ENCODE measurements at regions not wholly inside any gene's neighbourhood (a gene's known extent, or its start where the extent isn't known, plus 50 kb on each side); places are given as distances from the start of the nearest gene placed in this dataset.

DNA sequence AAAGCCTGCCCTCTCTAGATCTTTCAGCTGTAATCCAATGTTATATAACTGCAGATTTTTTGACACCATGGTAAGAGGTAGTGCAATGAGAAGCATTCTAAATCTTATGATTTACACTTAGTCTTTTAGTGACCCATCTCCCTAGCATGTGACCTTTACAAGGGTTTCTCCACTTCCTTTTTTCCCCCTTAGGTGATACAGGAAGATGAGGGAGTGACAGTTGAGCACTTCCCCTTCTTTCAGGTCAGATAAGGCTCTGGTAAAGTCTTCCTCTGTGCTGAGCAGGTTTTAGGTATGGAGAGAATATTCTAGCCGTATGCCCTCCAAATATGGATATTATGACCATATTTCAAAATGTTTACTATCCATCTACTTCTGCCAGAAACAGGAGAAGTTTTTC, 753.6 kb downstream of the JRKL start:
- H3K4me1 ChIP-seq (ENCODE audit: control insufficient read depth, insufficient read depth, low read length) = no peaks in the 10 kb centered on the region
- H3K18ac ChIP-seq (ENCODE audit: low read depth, low read length) = no peak overlapping the region
- dilution Hi-C loops (cut with HindIII; ENCODE audit: low sequenced_read_pairs, unreplicated experiment) (no loop called here), in situ Hi-C loops (cut with MboI; ENCODE audit: low sequenced_read_pairs) (no loop called here), intact Hi-C loops (cut with micrococcal nuclease) (loop anchor here (5.0 kb wide), 1 partner anchor 681 kb away; no protein-coding TSS in a partner anchor)
- no peaks in the 10 kb centered on the region for H3K79me1 ChIP-seq (ENCODE audit: low read depth in 1 of 2, low read length in 2 of 2)
- no peak overlapping the region for H3K56ac ChIP-seq (ENCODE audit: extremely low read depth, insufficient read depth, low read length)
- H4K5ac ChIP-seq (ENCODE audit: low read depth, low read length) = no peak overlapping the region
- H3K27ac ChIP-seq (ENCODE audit: insufficient read depth, low read length) = no peak overlapping the region
- H2AK5ac ChIP-seq (ENCODE audit: low read depth, low read length) = no peak overlapping the region
- H3K9me3 ChIP-seq (ENCODE audit: control insufficient read depth, insufficient read depth, low read length) = peaks cover 5% of the 10 kb centered on the region
- H4K91ac ChIP-seq (ENCODE audit: insufficient read depth, low read depth, low read length) = no peak overlapping the region
- WGBS, 2 experiments (ENCODE audit: extremely low coverage in 2 of 2, insufficient read length in 1 of 2) = no CpG with 5 or more reads among the region's 1 CpG
- no peak overlapping the region for H3K4me3 ChIP-seq (ENCODE audit: insufficient read depth, low read depth, low read length)
- H3K9me1 ChIP-seq (ENCODE audit: insufficient read depth, low read length) = no peaks in the 10 kb centered on the region
- ATAC-seq (ENCODE audit: low read depth) (no peak), DNase-seq (no peak)
- H2BK120ac ChIP-seq (ENCODE audit: low read depth, low read length) = no peak overlapping the region
- no peak overlapping the region for H2AFZ ChIP-seq (replicated peaks; ENCODE audit: low read length, poor library complexity)
- no peak overlapping the region for H3K23ac ChIP-seq (ENCODE audit: low read depth, low read length)
- no peak overlapping the region for H3K4ac ChIP-seq (ENCODE audit: low read depth, low read length)
- H4K20me1 ChIP-seq (ENCODE audit: insufficient read depth, low read length) = no peaks in the 10 kb centered on the region
- no peak overlapping the region for H3K9ac ChIP-seq (ENCODE audit: low read depth, low read length)
- TF ChIP-seq NFE2L2 (IDR thresholded peaks at IDR 0.05; ENCODE audit: low read depth, low read length) = no peak
- no peak for TF ChIP-seq POLR2A (IDR thresholded peaks at IDR 0.05; ENCODE audit: low read depth, low read length)
- TF ChIP-seq MAZ (IDR thresholded peaks at IDR 0.05; ENCODE audit: borderline replicate concordance, low read depth, low read length) = no peak
- TF ChIP-seq SMC3 (IDR thresholded peaks at IDR 0.05; ENCODE audit: low read depth, low read length) = no peak
- no peak for TF ChIP-seq BHLHE40 (IDR thresholded peaks at IDR 0.05; ENCODE audit: low read depth, low read length)
- TF ChIP-seq, protein P1, sequence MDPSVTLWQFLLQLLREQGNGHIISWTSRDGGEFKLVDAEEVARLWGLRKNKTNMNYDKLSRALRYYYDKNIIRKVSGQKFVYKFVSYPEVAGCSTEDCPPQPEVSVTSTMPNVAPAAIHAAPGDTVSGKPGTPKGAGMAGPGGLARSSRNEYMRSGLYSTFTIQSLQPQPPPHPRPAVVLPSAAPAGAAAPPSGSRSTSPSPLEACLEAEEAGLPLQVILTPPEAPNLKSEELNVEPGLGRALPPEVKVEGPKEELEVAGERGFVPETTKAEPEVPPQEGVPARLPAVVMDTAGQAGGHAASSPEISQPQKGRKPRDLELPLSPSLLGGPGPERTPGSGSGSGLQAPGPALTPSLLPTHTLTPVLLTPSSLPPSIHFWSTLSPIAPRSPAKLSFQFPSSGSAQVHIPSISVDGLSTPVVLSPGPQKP (IDR thresholded peaks at IDR 0.05; ENCODE audit: borderline replicate concordance, low read depth, low read length) = no peak
- no peak for TF ChIP-seq RFX5 (IDR thresholded peaks at IDR 0.05; ENCODE audit: low read depth, low read length)
- H4K8ac ChIP-seq (ENCODE audit: low read depth in 2 of 2, low read length in 2 of 2) = no peak overlapping the region
- BruUV-seq (replicated peaks) = no TSS peak
- H3K27me3 ChIP-seq (ENCODE audit: control insufficient read depth, insufficient read depth, low read length) = no peaks in the 10 kb centered on the region
- H2BK15ac ChIP-seq (ENCODE audit: low read depth, low read length) = no peak overlapping the region
- H3K4me2 ChIP-seq (ENCODE audit: low read depth, low read length) = no peak overlapping the region
- no peaks in the 10 kb centered on the region for H3K36me3 ChIP-seq (ENCODE audit: control insufficient read depth, insufficient read depth, low read length)
- no peak overlapping the region for H2AK9ac ChIP-seq (replicated peaks; ENCODE audit: low read depth, low read length, poor library complexity)
- no peak overlapping the region for H2BK20ac ChIP-seq (ENCODE audit: low read depth, low read length)
- POLR2A ChIA-PET (ENCODE audit: unreplicated experiment) = no interaction called here
- no peak overlapping the region for H3K14ac ChIP-seq (replicated peaks; ENCODE audit: low read depth, low read length)
- CTCF ChIA-PET = no interaction called here
- H2BK5ac ChIP-seq (ENCODE audit: low read depth, low read length, poor library complexity, severe bottlenecking) = no peak overlapping the region

Data from IMR-90 (cell line).